ENCODE measurements at regions not wholly inside any gene's neighbourhood (a gene's known extent, or its start where the extent isn't known, plus 50 kb on each side); places are given as distances from the start of the nearest gene placed in this dataset.

- DNase-seq (ENCODE audit: low spot score): no peak
These were observed 60.3 kb upstream of the FMN2 start for GRCh38 chr1:240031414-240031813.

GRCh38 chr1:240033406-240033805, 58.3 kb upstream of the FMN2 start:
- DNase-seq (ENCODE audit: low spot score): no peak

GRCh38 chr1:240036526-240036925, 55.2 kb upstream of the FMN2 start:
- DNase-seq (ENCODE audit: low spot score): no peak

All from hematopoietic multipotent progenitor cell treated with erythropoietin and hydrocortisone succinate and interleukin-3 and kit ligand, for 15 days (in vitro differentiated cells).